Heart left ventricle (tissue), 13 donors: ENCODE measurements at regions not wholly inside any gene's neighbourhood (a gene's known extent, or its start where the extent isn't known, plus 50 kb on each side); places are given as distances from the start of the nearest gene placed in this dataset.

Source experiments
- CTCF ChIP-seq, 12 donors: fragments of 200-600 bp; sonication (generic) in 4 of 12; IDR thresholded peaks; one replicate each; pipeline versions ENCODE4 v1.5.0 to v1.8.0; 2018 to 2022; ENCODE audit warnings: antibody characterized with exemption in 12 of 12, mild to moderate bottlenecking in 5 of 12
- POLR2A ChIP-seq, 2 donors: fragments of 450-650 bp; IDR thresholded peaks; one replicate each; pipeline ENCODE4 v1.6.1; 2017; ENCODE audit warnings: antibody characterized with exemption in 2 of 2, mild to moderate bottlenecking in 2 of 2, moderate library complexity in 2 of 2
- donor health status: ischemic (EF 13 %, LVEDD 7.1; RV severe dilation, severe dysfunction).
- donor health status: DM: no; HTN: yes; CAD: no.
- donor health status: DM: no; HTN: no; CAD: no.
- donor health status: ischemic (EF 25% LVEDD 6.9; RV normal size, moderate dysfunction).
- donor health status: ischemic (EF 25% LVEDD 5.7; RV mildly dilated, moderate dysfunction).
- donor health status: ischemic (EF 35%, LVEDD 5.7; RV mildly dilated, moderate dysfunction).
- donor health status: nonischemic (EF 11% LVEDD 7.7; RV severe dilation, severe dysfunction).
- donor health status: DM: yes; HTN: yes; CAD: no.
- donor health status: PGD.
- donor health status: ischemic (EF 29% LVEDD 5.4; RV normal size, mild dysfunction).
- donor health status: nonischemic (EF 23%, LVEDD 6.1; RV moderate dilation, normal function).

GRCh38 chr4:123941306-123941705 is 544.7 kb downstream of the SPRY1 start:
- TF ChIP-seq CTCF (IDR thresholded peaks at IDR 0.05) (no peak), POLR2A (IDR thresholded peaks at IDR 0.05) (no peak)
